ENCODE measurements at regions not wholly inside any gene's neighbourhood (a gene's known extent, or its start where the extent isn't known, plus 50 kb on each side); places are given as distances from the start of the nearest gene placed in this dataset.
"Not testable (repeated sequence)": the region's sequence is repeated elsewhere in the genome, so short reads cannot be mapped to it uniquely, and the experiment has no call there.

- FAIRE-seq (no peak), DNase-seq (ENCODE audit: low spot score in 2 of 2) (no peak)
Measured at GRCh38 chr1:30250338-30250983, 472.9 kb downstream of the MATN1 start.

GRCh38 chr1:30249446-30250337 lies 473.7 kb downstream of the MATN1 start:
- no peak for DNase-seq (ENCODE audit: low spot score in 2 of 2)
- FAIRE-seq, result no peak

GRCh38 chr1:30248774-30249173 lies 474.6 kb downstream of the MATN1 start:
- FAIRE-seq (no peak), DNase-seq (ENCODE audit: low spot score in 2 of 2) (no peak)

- FAIRE-seq (no peak), DNase-seq (ENCODE audit: low spot score in 2 of 2) (no peak)
Measured at GRCh38 chr1:30248373-30248772, 475.0 kb downstream of the MATN1 start.

GRCh38 chr1:30244801-30245200 lies 478.6 kb downstream of the MATN1 start:
- DNase-seq (ENCODE audit: low spot score in 2 of 2) (no peak), FAIRE-seq (no peak)

- DNase-seq (ENCODE audit: low spot score in 2 of 2) (no peak), FAIRE-seq (no peak)
Measured at GRCh38 chr1:30242722-30243457, 480.5 kb downstream of the MATN1 start.

- FAIRE-seq (no peak), DNase-seq (ENCODE audit: low spot score in 2 of 2) (no peak)
Measured at GRCh38 chr1:30242168-30242567, 481.2 kb downstream of the MATN1 start.

GRCh38 chr1:30241681-30242080 lies 481.7 kb downstream of the MATN1 start:
- DNase-seq (ENCODE audit: low spot score in 2 of 2) (no peak), FAIRE-seq (no peak)

- FAIRE-seq (no peak), DNase-seq (ENCODE audit: low spot score in 2 of 2) (peak in 1 of 2 donors; percentile 13)
Measured at GRCh38 chr1:30234091-30234490, 489.3 kb downstream of the MATN1 start.

GRCh38 chr1:30232288-30232899 lies 491.0 kb downstream of the MATN1 start:
- DNase-seq (ENCODE audit: low spot score in 2 of 2), result no peak
- FAIRE-seq, result no peak

GRCh38 chr1:30229960-30230359 lies 493.4 kb downstream of the MATN1 start:
- DNase-seq (ENCODE audit: low spot score in 2 of 2) (no peak), FAIRE-seq (no peak)

- no peak for FAIRE-seq
- DNase-seq (ENCODE audit: low spot score in 2 of 2), result no peak
Measured at GRCh38 chr1:30229557-30229956, 493.8 kb downstream of the MATN1 start.

GRCh38 chr1:30226648-30227047 lies 496.7 kb downstream of the MATN1 start:
- FAIRE-seq, result no peak

GRCh38 chr1:30225357-30225756 lies 498.0 kb downstream of the MATN1 start:
- FAIRE-seq (no peak), DNase-seq (ENCODE audit: low spot score in 2 of 2) (no peak)

More at GRCh38 chr1:30226648-30227047, 496.7 kb downstream of the MATN1 start:
- DNase-seq (ENCODE audit: low spot score in 2 of 2), result no peak

GRCh38 chr1:30219675-30220074 lies 503.7 kb downstream of the MATN1 start:
- DNase-seq (ENCODE audit: low spot score in 2 of 2) (no peak), FAIRE-seq (no peak)

- DNase-seq (ENCODE audit: low spot score in 2 of 2) (no peak), FAIRE-seq (no peak)
Measured at GRCh38 chr1:30218438-30218837, 504.9 kb downstream of the MATN1 start.

- FAIRE-seq, result no peak
- no peak for DNase-seq (ENCODE audit: low spot score in 2 of 2)
Measured at GRCh38 chr1:30216602-30217001, 506.8 kb downstream of the MATN1 start.

- no peak for FAIRE-seq
- DNase-seq (ENCODE audit: low spot score in 2 of 2), result no peak
Measured at GRCh38 chr1:30213936-30214335, 509.4 kb downstream of the MATN1 start.

GRCh38 chr1:30207962-30208361 lies 515.4 kb downstream of the MATN1 start:
- not testable (repeated sequence) for DNase-seq (ENCODE audit: low spot score in 2 of 2); FAIRE-seq

GRCh38 chr1:30206631-30207030 lies 516.8 kb downstream of the MATN1 start:
- FAIRE-seq; DNase-seq (ENCODE audit: low spot score in 2 of 2): not testable (repeated sequence)

GRCh38 chr1:30204916-30205315 lies 518.5 kb downstream of the MATN1 start:
- FAIRE-seq; DNase-seq (ENCODE audit: low spot score in 2 of 2): not testable (repeated sequence)

Measured in frontal cortex (tissue), 3 donors.